Neural progenitor cell (in vitro differentiated cells): ENCODE measurements at regions not wholly inside any gene's neighbourhood (a gene's known extent, or its start where the extent isn't known, plus 50 kb on each side); places are given as distances from the start of the nearest gene placed in this dataset.

Experiments used
- CTCF ChIP-seq: fragments of 200-600 bp; sonication (generic); IDR thresholded peaks from 2 replicates; pipeline ENCODE4 v1.5.1; 2017; ENCODE audit warnings: antibody characterized with exemption, mild to moderate bottlenecking
- EZH2 ChIP-seq: fragments of 200-600 bp; sonication (generic); IDR thresholded peaks from 2 replicates; pipeline ENCODE4 v1.6.1; 2017; ENCODE audit warnings: antibody characterized with exemption, mild to moderate bottlenecking, moderate library complexity
- EZH2phosphoT487 ChIP-seq: fragments of 200-600 bp; sonication (generic); IDR thresholded peaks from 2 replicates; pipeline ENCODE4 v1.6.1; 2017; ENCODE audit warnings: antibody characterized with exemption

GRCh38 chr10:36496758-36497157 lies 628.6 kb upstream of the ANKRD30A start:
- TF ChIP-seq CTCF (no peak), EZH2phosphoT487 (no peak), EZH2 (no peak)
